HG02884 (cell line): ENCODE measurements at regions not wholly inside any gene's neighbourhood (a gene's known extent, or its start where the extent isn't known, plus 50 kb on each side); places are given as distances from the start of the nearest gene placed in this dataset.

Experiments
- ATAC-seq: cut with Tn5 transposase; IDR thresholded peaks from one replicate; pipeline ENCODE4 v1.9.1; 2021; ENCODE audit warnings: mild to moderate bottlenecking, moderate library complexity; ENCODE audit not compliant: unreplicated experiment

- ATAC-seq = no peak
These were observed 199.3 kb downstream of the PCDH18 start for GRCh38 chr4:137333031-137333430.

GRCh38 chr4:137312257-137312656 is 220.0 kb downstream of the PCDH18 start:
- ATAC-seq = no peak

- ATAC-seq = no peak
These were observed 221.5 kb downstream of the PCDH18 start for GRCh38 chr4:137310593-137311490.

- no peak for ATAC-seq
These were observed 222.1 kb downstream of the PCDH18 start for GRCh38 chr4:137310166-137310565.

- no peak for ATAC-seq
These were observed 222.9 kb downstream of the PCDH18 start for GRCh38 chr4:137309424-137309823.

GRCh38 chr4:137307806-137308205 is 224.5 kb downstream of the PCDH18 start:
- no peak for ATAC-seq

- ATAC-seq = no peak
These were observed 231.5 kb downstream of the PCDH18 start for GRCh38 chr4:137300776-137301175.

GRCh38 chr4:137299281-137299680 is 233.0 kb downstream of the PCDH18 start:
- ATAC-seq = no peak

GRCh38 chr4:137293281-137293680 is 239.0 kb downstream of the PCDH18 start:
- no peak for ATAC-seq

- no peak for ATAC-seq
These were observed 248.6 kb downstream of the PCDH18 start for GRCh38 chr4:137283737-137284136.

- ATAC-seq = no peak
These were observed 253.9 kb downstream of the PCDH18 start for GRCh38 chr4:137278431-137278830.

GRCh38 chr4:137274404-137274803 is 257.9 kb downstream of the PCDH18 start:
- ATAC-seq = no peak

GRCh38 chr4:137267024-137267423 is 265.3 kb downstream of the PCDH18 start:
- ATAC-seq = no peak

- ATAC-seq = no peak
These were observed 265.8 kb downstream of the PCDH18 start for GRCh38 chr4:137266511-137266910.

GRCh38 chr4:137263206-137263605 is 269.1 kb downstream of the PCDH18 start:
- no peak for ATAC-seq

GRCh38 chr4:137253949-137254348 is 278.3 kb downstream of the PCDH18 start:
- ATAC-seq = no peak

GRCh38 chr4:137249112-137249511 is 283.2 kb downstream of the PCDH18 start:
- ATAC-seq = no peak

GRCh38 chr4:137238456-137239162 is 293.7 kb downstream of the PCDH18 start:
- ATAC-seq = no peak

GRCh38 chr4:137226900-137227299 is 305.4 kb downstream of the PCDH18 start:
- ATAC-seq = no peak

- no peak for ATAC-seq
These were observed 306.1 kb downstream of the PCDH18 start for GRCh38 chr4:137226221-137226620.

GRCh38 chr4:137213372-137214173 is 318.7 kb downstream of the PCDH18 start:
- no peak for ATAC-seq
